SHP77 treated with DMSO at 0.1 percent for 48 hours (cell line): ENCODE measurements at regions not wholly inside any gene's neighbourhood (a gene's known extent, or its start where the extent isn't known, plus 50 kb on each side); places are given as distances from the start of the nearest gene placed in this dataset.

Source experiments
- DNase-seq: peaks from one replicate; lab custom pipeline; 2025; lab: John Stamatoyannopoulos, UW

DNA sequence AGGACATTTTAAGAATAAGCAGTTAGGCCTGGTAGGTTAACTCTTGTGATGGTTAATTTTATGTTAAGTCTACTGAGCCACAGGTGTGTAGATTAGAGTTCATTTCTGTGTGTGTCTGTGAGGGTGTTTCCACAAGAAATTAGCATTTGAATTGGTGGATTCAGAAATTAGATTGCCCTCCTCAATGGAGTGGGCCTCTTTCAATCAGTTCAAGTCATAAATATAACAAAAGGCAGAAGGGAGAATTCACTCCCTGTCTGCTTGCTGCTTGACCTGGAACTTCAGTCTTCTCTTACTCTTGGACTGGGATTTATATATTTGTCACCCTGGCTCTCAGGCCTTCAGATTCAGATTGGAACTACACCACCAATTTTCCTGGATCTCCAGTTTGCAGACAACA is 55.3 kb upstream of the POM121L12 start:
- no peak for DNase-seq

DNA sequence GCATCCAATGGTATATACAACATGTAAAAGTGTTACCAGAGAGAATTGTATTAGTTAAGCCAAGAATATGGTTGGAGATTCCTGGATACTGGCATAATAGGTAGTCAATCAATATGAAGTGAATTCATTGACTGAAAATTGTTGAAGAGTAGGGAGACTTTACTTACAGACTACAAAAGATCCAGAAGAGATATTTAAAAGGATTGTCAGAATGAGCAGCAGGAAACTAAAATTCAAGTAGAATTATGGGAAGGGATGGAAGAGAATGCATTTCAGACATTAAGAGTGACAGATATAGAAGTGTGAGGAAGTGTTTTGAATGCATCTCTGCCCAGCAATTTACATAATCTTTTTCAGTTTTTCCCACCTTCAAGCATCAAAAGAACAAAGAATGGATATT is 62.3 kb upstream of the POM121L12 start:
- DNase-seq = no peak

DNA sequence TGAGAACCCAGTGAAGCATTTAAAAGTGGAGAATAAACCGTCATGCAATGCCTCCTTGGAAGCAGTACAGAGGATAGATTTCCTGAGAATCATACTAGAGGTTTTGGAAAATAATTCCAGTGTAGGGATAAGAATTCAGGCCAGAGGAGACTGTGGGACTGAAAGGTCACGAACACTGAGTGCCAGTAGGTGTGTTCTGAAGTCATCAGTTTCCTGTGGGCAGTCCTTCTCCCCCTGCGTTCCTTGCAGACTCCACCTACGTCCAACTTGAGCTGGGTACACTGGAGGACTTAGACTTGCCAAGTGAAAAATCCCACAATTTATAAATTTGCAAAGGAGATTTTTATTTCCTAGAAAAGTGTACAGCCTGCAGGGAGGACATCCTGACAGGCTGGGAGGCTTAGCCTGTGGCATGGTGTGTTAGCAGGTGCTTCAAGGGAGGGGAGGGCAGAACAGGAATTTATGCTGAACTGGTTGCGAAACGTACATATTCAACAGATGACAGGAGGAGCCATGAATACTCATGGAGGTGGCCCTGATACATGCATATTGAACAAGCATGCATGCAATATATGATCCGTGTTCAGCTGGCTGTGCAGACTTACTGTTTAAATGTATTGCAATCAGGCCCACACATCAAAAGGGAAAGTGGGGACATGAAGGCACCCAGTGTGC is 72.9 kb upstream of the POM121L12 start:
- no peak for DNase-seq

DNA sequence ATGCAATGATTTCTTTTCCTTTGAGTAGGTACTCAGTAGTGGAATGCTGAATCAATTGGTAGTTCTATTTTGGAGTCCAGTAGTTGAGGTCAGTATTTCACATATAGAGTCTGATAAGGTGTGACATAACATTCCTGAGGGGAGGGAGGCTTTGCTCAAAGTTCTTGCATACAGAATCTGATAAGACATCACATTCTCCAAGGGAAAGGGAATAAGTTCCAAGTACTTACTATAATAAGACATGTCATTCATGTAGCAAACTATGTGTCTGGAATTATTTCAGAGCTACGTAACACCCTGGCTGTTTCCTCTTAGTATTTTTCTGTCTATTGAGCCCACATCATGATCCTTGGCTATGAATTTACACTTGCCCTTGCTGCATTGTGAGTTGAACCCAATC is 74.3 kb upstream of the POM121L12 start:
- no peak for DNase-seq

- no peak for DNase-seq
These were observed 75.4 kb upstream of the POM121L12 start for GRCh38 chr7:52959878-52960660.

- DNase-seq = no peak
These were observed 76.1 kb upstream of the POM121L12 start for GRCh38 chr7:52959336-52959735.

GRCh38 chr7:52958621-52959140 is 76.8 kb upstream of the POM121L12 start:
- no peak for DNase-seq

DNA sequence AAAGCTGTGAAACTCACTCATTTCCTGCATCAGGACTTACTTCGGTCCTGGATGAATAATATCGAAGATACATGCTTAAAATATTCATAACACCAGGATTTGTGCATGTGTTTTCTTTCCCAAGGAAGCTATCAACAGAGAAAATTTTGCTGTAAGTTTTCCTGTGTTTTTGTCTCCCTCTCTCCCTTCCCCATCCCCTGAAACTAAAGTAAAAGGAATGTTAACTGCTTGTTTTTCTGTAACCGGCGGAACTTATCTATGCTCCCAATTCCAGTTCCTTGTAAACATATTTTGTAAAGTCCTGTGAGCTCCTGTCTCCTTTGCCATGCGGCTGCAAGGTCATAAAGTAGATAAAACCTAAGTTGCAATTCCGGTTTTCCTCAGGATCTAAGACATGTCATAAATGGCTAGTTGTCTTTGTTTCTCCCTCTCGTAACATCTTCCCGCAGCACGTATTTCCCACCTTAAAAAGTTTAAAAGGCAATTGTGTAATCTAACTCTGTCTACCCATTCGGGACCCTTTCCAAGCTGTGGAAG is 79.0 kb upstream of the POM121L12 start:
- no peak for DNase-seq

- DNase-seq = no peak
These were observed 79.9 kb upstream of the POM121L12 start for GRCh38 chr7:52955522-52955921.

DNA sequence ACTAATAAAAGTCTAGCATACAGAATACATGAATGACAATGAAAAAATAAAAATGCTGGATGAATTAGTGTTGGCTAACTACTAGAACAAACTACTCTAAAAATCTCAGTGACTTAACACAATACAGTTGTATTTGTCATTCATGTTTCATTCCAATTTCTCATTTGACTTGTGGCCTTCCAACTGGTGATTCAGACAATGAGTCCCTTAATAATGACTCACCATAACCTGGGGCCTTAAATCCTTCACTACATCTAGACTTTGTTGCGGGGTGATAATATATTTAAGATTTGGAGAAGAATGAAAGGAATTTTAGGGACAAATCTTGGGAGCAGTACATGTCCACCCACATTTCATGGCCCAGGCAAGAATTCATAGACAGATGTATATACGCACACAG is 90.5 kb upstream of the POM121L12 start:
- DNase-seq = no peak

GRCh38 chr7:52940481-52940880 is 95.0 kb upstream of the POM121L12 start:
- DNase-seq = no peak

DNA sequence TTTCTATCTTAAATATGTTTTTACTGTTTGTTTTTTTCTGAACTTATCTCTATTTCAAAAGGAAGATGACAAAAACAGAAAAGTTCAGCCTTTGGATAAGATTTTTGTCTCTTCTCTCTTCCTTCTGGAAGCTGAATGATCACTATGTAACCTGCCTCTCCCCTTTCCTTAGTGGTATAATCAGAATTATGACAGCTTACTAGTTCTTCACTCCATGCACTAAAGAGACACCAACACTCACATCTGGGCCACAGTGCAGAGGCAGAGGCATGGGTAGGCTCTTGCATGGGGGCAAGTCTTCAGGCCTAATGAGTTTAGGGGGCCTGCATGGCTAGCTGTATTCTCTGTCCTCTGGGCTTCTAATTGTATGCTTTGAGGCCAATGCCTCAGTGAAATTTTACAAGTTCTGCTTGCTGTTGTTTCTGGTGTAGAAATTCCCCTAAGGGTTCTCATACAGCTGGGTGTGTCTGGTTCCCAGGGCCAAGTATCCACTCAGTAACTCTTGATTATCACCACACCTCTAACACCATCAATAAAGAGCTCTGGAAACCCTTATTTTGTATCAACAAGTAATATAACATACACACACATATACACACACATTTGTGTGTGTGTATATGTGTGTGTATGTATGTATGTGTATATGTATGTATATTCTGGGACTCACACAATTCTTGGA is 96.8 kb upstream of the POM121L12 start:
- no peak for DNase-seq

GRCh38 chr7:52936750-52937149 is 98.7 kb upstream of the POM121L12 start:
- DNase-seq = no peak

- DNase-seq = no peak
These were observed 106.8 kb upstream of the POM121L12 start for GRCh38 chr7:52928591-52928990.

GRCh38 chr7:52925332-52925731 is 110.1 kb upstream of the POM121L12 start:
- DNase-seq = no peak

DNA sequence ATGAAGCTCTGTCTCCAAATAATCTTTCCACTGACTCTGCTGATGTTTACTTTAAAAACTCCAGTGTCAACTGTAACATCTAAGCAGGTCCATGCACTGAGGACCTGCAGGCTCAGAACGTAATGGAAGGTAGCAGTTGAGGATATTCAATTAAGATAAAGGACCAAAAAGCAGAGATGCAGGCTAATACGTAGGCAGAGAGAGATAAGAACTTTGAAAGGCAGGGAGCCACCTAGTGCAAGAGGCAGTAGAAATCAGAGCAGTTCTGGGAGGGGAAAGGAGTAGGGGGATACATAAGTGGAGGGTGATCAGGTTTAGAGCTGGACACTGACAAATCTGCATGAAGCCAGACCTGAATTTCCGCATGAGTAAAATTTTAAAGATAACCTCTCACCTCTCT is 114.5 kb upstream of the POM121L12 start:
- DNase-seq = no peak

GRCh38 chr7:52917982-52918578 is 117.4 kb upstream of the POM121L12 start:
- no peak for DNase-seq

DNA sequence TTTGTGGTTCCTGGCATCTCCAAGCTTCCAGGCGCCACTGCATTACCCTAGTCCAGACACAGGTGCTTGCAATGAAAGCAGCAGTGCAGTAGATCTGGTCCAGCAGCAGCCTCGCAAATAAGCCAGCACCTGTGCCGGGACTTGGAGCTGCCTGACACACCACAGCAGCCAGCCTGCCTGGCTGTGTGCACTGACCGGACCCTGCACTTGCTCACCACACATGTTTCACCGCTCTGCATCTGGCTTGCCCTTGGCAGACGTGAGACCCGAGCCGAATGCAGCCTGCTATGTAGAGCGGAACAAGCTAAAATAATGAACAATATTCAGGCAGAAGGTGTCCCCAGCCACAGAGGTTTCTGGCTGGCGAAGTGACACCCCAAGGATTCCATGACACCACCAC is 123.6 kb upstream of the POM121L12 start:
- no peak for DNase-seq

DNA sequence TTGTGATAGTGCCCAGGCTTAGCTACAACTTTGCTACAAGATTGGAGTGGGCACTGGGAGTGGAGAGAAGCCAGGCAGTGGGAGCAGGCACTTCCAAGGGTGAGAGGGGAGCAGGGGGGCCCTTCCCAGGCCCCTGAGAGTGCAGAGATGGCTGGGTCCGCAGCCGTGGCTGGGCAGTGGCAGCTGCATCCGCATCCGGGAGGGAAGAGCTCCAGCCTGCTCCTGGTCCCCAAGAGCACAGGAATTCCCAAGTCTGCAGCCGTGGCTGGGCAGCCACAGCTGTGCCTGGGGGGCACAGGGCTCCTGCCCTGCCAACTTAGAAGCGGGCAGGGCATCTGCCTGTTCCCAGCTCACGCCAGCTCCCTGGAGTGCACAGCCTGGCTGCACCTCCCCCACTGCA is 124.1 kb upstream of the POM121L12 start:
- DNase-seq = no peak

GRCh38 chr7:52909935-52910334 is 125.5 kb upstream of the POM121L12 start:
- DNase-seq = no peak

- no peak for DNase-seq
These were observed 126.3 kb upstream of the POM121L12 start for GRCh38 chr7:52909131-52909530.

- no peak for DNase-seq
These were observed 137.7 kb upstream of the POM121L12 start for GRCh38 chr7:52897713-52898112.
